PC-9 (cell line): ENCODE measurements at regions not wholly inside any gene's neighbourhood (a gene's known extent, or its start where the extent isn't known, plus 50 kb on each side); places are given as distances from the start of the nearest gene placed in this dataset.

Experiments
- BruUV-seq: library from RNA; stranded (reverse); fragments of 400-500 nt; replicated peaks from 2 replicates; lab custom pipeline; 2021; lab: Mats Ljungman, UMichigan
- CTCF ChIA-PET: fragments of 300-600 bp; sonication (Branson Sonifier 250); formaldehyde crosslinking; loops from one replicate; lab custom pipeline; 2022; ENCODE audit warnings: antibody characterized with exemption; lab: Charles Lee
- POLR2A ChIA-PET: fragments of 300-600 bp; sonication (Branson Sonifier 250); formaldehyde crosslinking; loops from one replicate; lab custom pipeline; 2022; ENCODE audit warnings: antibody characterized with exemption; ENCODE audit not compliant: unreplicated experiment; lab: Charles Lee
- DNase-seq, 2 experiments: peaks; one replicate each; pipeline versions ENCODE4 v3.0.0 to v3.0.0-alpha.2; 2015 to 2022; ENCODE audit warnings: mixed read lengths in 1 of 2
- H2AFZ ChIP-seq: fragments of 200-600 bp; sonication (generic); 2 replicates; pipeline ENCODE4 v1.8.1; 2017; ENCODE audit warnings: antibody characterized with exemption
- H3F3A ChIP-seq: fragments of 200-600 bp; sonication (generic); 2 replicates; pipeline ENCODE4 v1.8.1; 2017; ENCODE audit warnings: antibody characterized with exemption, mild to moderate bottlenecking, low read depth; ENCODE audit not compliant: insufficient read depth
- H3K27ac ChIP-seq: fragments of 200-600 bp; sonication (generic); 2 replicates; pipeline ENCODE4 v1.6.1; 2016; ENCODE audit warnings: mixed run types
- H3K27me3 ChIP-seq: fragments of 200-600 bp; sonication (generic); 2 replicates; pipeline ENCODE4 v1.6.1; 2016; ENCODE audit warnings: low read depth, mixed run types; ENCODE audit not compliant: insufficient read depth
- H3K36me3 ChIP-seq: fragments of 200-600 bp; sonication (generic); 2 replicates; pipeline ENCODE4 v1.6.1; 2016; ENCODE audit warnings: low read depth, mixed run types
- H3K4me1 ChIP-seq: fragments of 200-600 bp; sonication (generic); replicated peaks from 2 replicates; pipeline ENCODE4 v1.6.1; 2016; ENCODE audit warnings: mixed run types; ENCODE audit not compliant: insufficient read depth
- H3K4me2 ChIP-seq: fragments of 200-600 bp; sonication (generic); 2 replicates; pipeline ENCODE4 v1.6.1; 2017; ENCODE audit warnings: mixed run types
- H3K4me3 ChIP-seq: fragments of 200-600 bp; sonication (generic); 2 replicates; pipeline ENCODE4 v1.6.1; 2016; ENCODE audit warnings: mixed run types
- H3K79me2 ChIP-seq: fragments of 200-600 bp; sonication (generic); 2 replicates; pipeline ENCODE4 v1.6.1; 2017; ENCODE audit warnings: low read depth, mixed run types
- H3K9me2 ChIP-seq: fragments of 200-600 bp; sonication (generic); 2 replicates; pipeline ENCODE4 v1.8.1; 2017; ENCODE audit warnings: mild to moderate bottlenecking; ENCODE audit not compliant: insufficient read depth
- H3K9me3 ChIP-seq: fragments of 200-600 bp; sonication (generic); 2 replicates; pipeline ENCODE4 v1.8.1; 2016; ENCODE audit warnings: low read depth; ENCODE audit not compliant: insufficient read depth
- H4K20me1 ChIP-seq: fragments of 200-600 bp; sonication (generic); 2 replicates; pipeline ENCODE4 v1.8.1; 2017; ENCODE audit not compliant: insufficient read depth
- CTCF ChIP-seq: fragments of 200-600 bp; sonication (generic); conservative IDR thresholded peaks from 2 replicates; pipeline ENCODE4 v1.6.1; 2017; ENCODE audit warnings: mixed run types, antibody characterized with exemption, mild to moderate bottlenecking, moderate library complexity
- EZH2 ChIP-seq: fragments of 200-600 bp; sonication (generic); IDR thresholded peaks from 2 replicates; pipeline ENCODE4 v1.8.0; 2017; ENCODE audit warnings: antibody characterized with exemption, low read depth
- intact Hi-C: fragments of 100-400 bp; cut with micrococcal nuclease; formaldehyde crosslinking; loops from one replicate; pipeline ENCODE4 v1.10.0; 2022; ENCODE audit not compliant: unreplicated experiment

GRCh38 chr11:112477152-112477551, 216.5 kb upstream of the PLET1 start:
- Histone ChIP-seq H3K4me3 (no peak overlapping the region), H3F3A (no peaks in the 10 kb centered on the region), H2AFZ (no peak overlapping the region), H3K4me2 (0 out of 2 replicates have a peak overlapping the region, but pooled peaks have one; percentile 15), H3K9me3 (no peaks in the 10 kb centered on the region), H4K20me1 (no peaks in the 10 kb centered on the region), H3K27ac (no peak overlapping the region), H3K9me2 (no peaks in the 10 kb centered on the region), H3K79me2 (no peaks in the 10 kb centered on the region), H3K36me3 (no peaks in the 10 kb centered on the region), H3K4me1 (peaks cover 15% of the 10 kb centered on the region), H3K27me3 (no peaks in the 10 kb centered on the region)
- no TSS peak for BruUV-seq
- ChIA-PET POLR2A (no interaction called here), CTCF (no interaction called here)
- no peak for DNase-seq
- intact Hi-C loops = no loop called here
- no peak for TF ChIP-seq CTCF
- TF ChIP-seq EZH2 = no peak

GRCh38 chr11:112477581-112478317, 217.1 kb upstream of the PLET1 start:
- no peaks in the 10 kb centered on the region for H3K9me2 ChIP-seq
- ChIA-PET CTCF (no interaction called here), POLR2A (no interaction called here)
- intact Hi-C loops = no loop called here
- no peaks in the 10 kb centered on the region for H3K27me3 ChIP-seq
- H3K79me2 ChIP-seq = no peaks in the 10 kb centered on the region
- BruUV-seq = no TSS peak
- H3K9me3 ChIP-seq = no peaks in the 10 kb centered on the region
- H2AFZ ChIP-seq = no peak overlapping the region
- peaks cover 15% of the 10 kb centered on the region for H3K4me1 ChIP-seq
- 0 out of 2 replicates have a peak overlapping the region, but pooled peaks have one; percentile 15 for H3K4me2 ChIP-seq
- no peak overlapping the region for H3K27ac ChIP-seq
- peak in 1 of 2 experiments; percentile 88 for DNase-seq
- H3K36me3 ChIP-seq = no peaks in the 10 kb centered on the region
- no peaks in the 10 kb centered on the region for H4K20me1 ChIP-seq
- H3K4me3 ChIP-seq = no peak overlapping the region
- H3F3A ChIP-seq = no peaks in the 10 kb centered on the region
- TF ChIP-seq EZH2 (no peak), CTCF (no peak)

- Histone ChIP-seq H3K27me3 (no peaks in the 10 kb centered on the region), H3F3A (no peaks in the 10 kb centered on the region), H3K4me3 (no peak overlapping the region), H3K4me1 (peaks cover 15% of the 10 kb centered on the region), H3K79me2 (no peaks in the 10 kb centered on the region), H3K27ac (no peak overlapping the region), H3K4me2 (no peak overlapping the region), H3K36me3 (no peaks in the 10 kb centered on the region), H2AFZ (no peak overlapping the region), H3K9me2 (no peaks in the 10 kb centered on the region), H3K9me3 (no peaks in the 10 kb centered on the region), H4K20me1 (no peaks in the 10 kb centered on the region)
- intact Hi-C loops = no loop called here
- ChIA-PET CTCF (no interaction called here), POLR2A (no interaction called here)
- no TSS peak for BruUV-seq
- TF ChIP-seq CTCF = no peak
- TF ChIP-seq EZH2 = no peak
- no peak for DNase-seq
These were observed 218.1 kb upstream of the PLET1 start for GRCh38 chr11:112478806-112479205.
